K562 (cell line): ENCODE measurements at regions not wholly inside any gene's neighbourhood (a gene's known extent, or its start where the extent isn't known, plus 50 kb on each side); places are given as distances from the start of the nearest gene placed in this dataset.

ENCODE experiments used
- E2F3 ChIP-seq: fragments of 250-450 bp; sonication (Bioruptor Pico); IDR thresholded peaks from 2 replicates; pipeline ENCODE4 v1.4.0; 2020; ENCODE audit warnings: mild to moderate bottlenecking
- HDAC2 ChIP-seq: fragments of 450-650 bp; IDR thresholded peaks from 2 replicates; pipeline ENCODE4 v1.6.1; 2016; ENCODE audit warnings: mild to moderate bottlenecking
- NR2C2 ChIP-seq, 2 experiments: fragments of 200-800 bp in 1 of 2; sonication (Bioruptor generic) in 1 of 2; sonication (generic) in 1 of 2; formaldehyde crosslinking in 1 of 2; IDR thresholded peaks; 2 replicates each; pipeline versions ENCODE4 v1.6.1 to v1.8.0; 2016 to 2022; ENCODE audit warnings: mild to moderate bottlenecking in 1 of 2, missing compliant biosample characterization in 1 of 2, missing genetic modification characterization in 1 of 2, missing genetic modification reagents in 1 of 2
- PHF8 ChIP-seq: fragments of 200-600 bp; sonication (generic); IDR thresholded peaks from 2 replicates; pipeline ENCODE4 v1.6.1; 2012; ENCODE audit warnings: mixed run types, mild to moderate bottlenecking, inconsistent platforms, low read length, moderate library complexity, borderline replicate concordance
- POLR2AphosphoS5 ChIP-seq: IDR thresholded peaks from 2 replicates; pipeline ENCODE4 v1.6.1; 2011; ENCODE audit warnings: mild to moderate bottlenecking, low read depth, low read length, moderate library complexity; ENCODE audit not compliant: control insufficient read depth, insufficient read depth
- SIN3B ChIP-seq: fragments of 450-650 bp; IDR thresholded peaks from 2 replicates; pipeline ENCODE4 v1.6.1; 2017; ENCODE audit warnings: low read depth, mild to moderate bottlenecking, moderate library complexity
- TEAD4 ChIP-seq, 2 experiments: sonication (generic) in 1 of 2; formaldehyde crosslinking in 1 of 2; IDR thresholded peaks; 2 replicates each; pipeline versions ENCODE4 v1.6.1 to v1.8.0; 2012 to 2022; ENCODE audit warnings: borderline replicate concordance in 1 of 2, inconsistent platforms in 1 of 2, low read length in 1 of 2, mild to moderate bottlenecking in 1 of 2, missing genetic modification reagents in 1 of 2
- ZFX ChIP-seq: sonication (generic); formaldehyde crosslinking; IDR thresholded peaks from 2 replicates; pipeline ENCODE4 v1.8.0; 2022; ENCODE audit warnings: mild to moderate bottlenecking, missing genetic modification reagents, moderate library complexity
- ZNF174 ChIP-seq: fragments of 250-450 bp; sonication (Bioruptor Pico); IDR thresholded peaks from 2 replicates; pipeline ENCODE4 v1.4.0; 2020; ENCODE audit warnings: mild to moderate bottlenecking
- TF ChIP-seq, protein P1 (sequence below): sonication (generic); formaldehyde crosslinking; IDR thresholded peaks from 2 replicates; pipeline ENCODE4 v1.9.0; 2022; ENCODE audit warnings: mild to moderate bottlenecking, missing genetic modification reagents
- TF ChIP-seq, protein P2 (sequence below): sonication (generic); formaldehyde crosslinking; IDR thresholded peaks from 2 replicates; pipeline ENCODE4 v1.4.0; 2020; ENCODE audit warnings: mild to moderate bottlenecking, missing genetic modification reagents
- TF ChIP-seq, protein P3 (sequence below), 3 experiments: IDR thresholded peaks in 2 of 3; conservative IDR thresholded peaks in 1 of 3; 2 replicates each; pipeline ENCODE4 v1.5.1; 2011 to 2012; ENCODE audit warnings: low read length in 3 of 3, mild to moderate bottlenecking in 3 of 3, control low read depth in 2 of 3, improper control_type of control experiment in 1 of 3, inconsistent platforms in 1 of 3, low read depth in 1 of 3, mixed read lengths in 1 of 3, moderate library complexity in 1 of 3; ENCODE audit not compliant: insufficient read depth in 2 of 3

DNA sequence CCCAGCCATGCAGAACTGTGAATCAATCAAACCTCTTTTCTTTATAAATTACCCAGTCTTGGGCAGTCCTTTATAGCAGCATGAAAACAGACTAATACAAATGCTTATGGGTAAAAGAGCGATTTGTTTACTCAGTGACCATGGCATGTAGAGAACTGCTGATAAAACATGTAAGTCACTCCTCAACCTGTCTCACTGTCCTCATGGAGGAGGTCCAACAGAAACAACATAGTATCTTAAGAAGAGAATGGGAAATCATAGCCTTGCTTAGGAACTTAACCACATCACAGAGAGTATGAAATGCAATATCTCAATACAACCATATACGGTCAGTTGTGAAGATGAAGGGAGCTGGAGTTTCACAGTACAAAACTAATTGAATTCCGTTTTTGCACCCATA is 1734.0 kb upstream of the RAG2 start:
- TF ChIP-seq, protein P1, sequence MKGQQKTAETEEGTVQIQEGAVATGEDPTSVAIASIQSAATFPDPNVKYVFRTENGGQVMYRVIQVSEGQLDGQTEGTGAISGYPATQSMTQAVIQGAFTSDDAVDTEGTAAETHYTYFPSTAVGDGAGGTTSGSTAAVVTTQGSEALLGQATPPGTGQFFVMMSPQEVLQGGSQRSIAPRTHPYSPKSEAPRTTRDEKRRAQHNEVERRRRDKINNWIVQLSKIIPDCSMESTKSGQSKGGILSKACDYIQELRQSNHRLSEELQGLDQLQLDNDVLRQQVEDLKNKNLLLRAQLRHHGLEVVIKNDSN (CRISPR knock-in tag) = no peak
- TF ChIP-seq POLR2AphosphoS5 (no peak), NR2C2 (CRISPR knock-in tag; IDR thresholded peaks at IDR 0.05) (no peak), NR2C2 (tag; IDR thresholded peaks at IDR 0.05) (no peak), E2F3 (CRISPR knock-in tag) (no peak), TEAD4 (IDR thresholded peaks at IDR 0.05; ENCODE audit: low read length) (no peak), TEAD4 (CRISPR knock-in tag; IDR thresholded peaks at IDR 0.05; ENCODE audit: borderline replicate concordance) (no peak), HDAC2 (no peak), SIN3B (no peak), ZNF174 (CRISPR knock-in tag) (no peak), PHF8 (no peak), ZFX (CRISPR knock-in tag) (no peak)
- TF ChIP-seq, protein P2, sequence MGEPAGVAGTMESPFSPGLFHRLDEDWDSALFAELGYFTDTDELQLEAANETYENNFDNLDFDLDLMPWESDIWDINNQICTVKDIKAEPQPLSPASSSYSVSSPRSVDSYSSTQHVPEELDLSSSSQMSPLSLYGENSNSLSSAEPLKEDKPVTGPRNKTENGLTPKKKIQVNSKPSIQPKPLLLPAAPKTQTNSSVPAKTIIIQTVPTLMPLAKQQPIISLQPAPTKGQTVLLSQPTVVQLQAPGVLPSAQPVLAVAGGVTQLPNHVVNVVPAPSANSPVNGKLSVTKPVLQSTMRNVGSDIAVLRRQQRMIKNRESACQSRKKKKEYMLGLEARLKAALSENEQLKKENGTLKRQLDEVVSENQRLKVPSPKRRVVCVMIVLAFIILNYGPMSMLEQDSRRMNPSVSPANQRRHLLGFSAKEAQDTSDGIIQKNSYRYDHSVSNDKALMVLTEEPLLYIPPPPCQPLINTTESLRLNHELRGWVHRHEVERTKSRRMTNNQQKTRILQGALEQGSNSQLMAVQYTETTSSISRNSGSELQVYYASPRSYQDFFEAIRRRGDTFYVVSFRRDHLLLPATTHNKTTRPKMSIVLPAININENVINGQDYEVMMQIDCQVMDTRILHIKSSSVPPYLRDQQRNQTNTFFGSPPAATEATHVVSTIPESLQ = no peak
- TF ChIP-seq, protein P3, sequence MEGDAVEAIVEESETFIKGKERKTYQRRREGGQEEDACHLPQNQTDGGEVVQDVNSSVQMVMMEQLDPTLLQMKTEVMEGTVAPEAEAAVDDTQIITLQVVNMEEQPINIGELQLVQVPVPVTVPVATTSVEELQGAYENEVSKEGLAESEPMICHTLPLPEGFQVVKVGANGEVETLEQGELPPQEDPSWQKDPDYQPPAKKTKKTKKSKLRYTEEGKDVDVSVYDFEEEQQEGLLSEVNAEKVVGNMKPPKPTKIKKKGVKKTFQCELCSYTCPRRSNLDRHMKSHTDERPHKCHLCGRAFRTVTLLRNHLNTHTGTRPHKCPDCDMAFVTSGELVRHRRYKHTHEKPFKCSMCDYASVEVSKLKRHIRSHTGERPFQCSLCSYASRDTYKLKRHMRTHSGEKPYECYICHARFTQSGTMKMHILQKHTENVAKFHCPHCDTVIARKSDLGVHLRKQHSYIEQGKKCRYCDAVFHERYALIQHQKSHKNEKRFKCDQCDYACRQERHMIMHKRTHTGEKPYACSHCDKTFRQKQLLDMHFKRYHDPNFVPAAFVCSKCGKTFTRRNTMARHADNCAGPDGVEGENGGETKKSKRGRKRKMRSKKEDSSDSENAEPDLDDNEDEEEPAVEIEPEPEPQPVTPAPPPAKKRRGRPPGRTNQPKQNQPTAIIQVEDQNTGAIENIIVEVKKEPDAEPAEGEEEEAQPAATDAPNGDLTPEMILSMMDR (IDR thresholded peaks at IDR 0.05 in 2 of 3, conservative IDR thresholded peaks at IDR 0.05 in 1 of 3; ENCODE audit: insufficient read depth in 2 of 3, low read depth in 1 of 3, low read length in 3 of 3) = no peak
